SK-N-SH (cell line): ENCODE measurements at regions not wholly inside any gene's neighbourhood (a gene's known extent, or its start where the extent isn't known, plus 50 kb on each side); places are given as distances from the start of the nearest gene placed in this dataset.

Experiments
- CTCF ChIA-PET: fragments of 300-600, 350-600 bp; formaldehyde crosslinking; extraction: SDS; loops from one replicate; lab custom pipeline; 2021; lab: Yijun Ruan, JAX
- POLR2A ChIA-PET: fragments of 350-600 bp; sonication (Branson Sonifier 250); formaldehyde crosslinking; extraction: SDS; loops from one replicate; lab custom pipeline; 2020; ENCODE audit warnings: antibody characterized with exemption, inconsistent platforms; lab: Yijun Ruan, JAX
- DNase-seq: peaks from one replicate; pipeline ENCODE4 v3.0.0; 2012
- H2AFZ ChIP-seq: fragments of 200-600 bp; sonication (generic); 2 replicates; pipeline ENCODE4 v1.8.1; 2016; ENCODE audit warnings: antibody characterized with exemption, mild to moderate bottlenecking, low read depth
- H3F3A ChIP-seq: fragments of 200-600 bp; sonication (generic); replicated peaks from 2 replicates; pipeline ENCODE3; 2016; ENCODE audit warnings: antibody characterized with exemption, mild to moderate bottlenecking; ENCODE audit not compliant: insufficient read depth
- H3K27ac ChIP-seq, 2 experiments: fragments of 200-500 bp in 1 of 2; fragments of 200-600 bp in 1 of 2; sonication (Bioruptor generic) in 1 of 2; sonication (generic), shearing (Covaris generic) in 1 of 2; 2 replicates each; pipeline versions ENCODE4 v1.5.1 to v1.6.1; 2014 to 2016; ENCODE audit warnings: low read depth in 2 of 2, inconsistent platforms in 1 of 2, low read length in 1 of 2, mild to moderate bottlenecking in 1 of 2, mixed read lengths in 1 of 2
- H3K27me3 ChIP-seq: fragments of 200-600 bp; sonication (generic), shearing (Covaris generic); 2 replicates; pipeline ENCODE4 v1.6.1; 2016; ENCODE audit warnings: mixed run types; ENCODE audit not compliant: insufficient read depth
- H3K36me3 ChIP-seq, 2 experiments: fragments of 200-500 bp in 1 of 2; fragments of 200-600 bp in 1 of 2; sonication (Bioruptor generic) in 1 of 2; sonication (generic) in 1 of 2; replicated peaks in 1 of 2; 2 replicates each; pipeline versions ENCODE3 to v1.5.1; 2014 to 2016; ENCODE audit warnings: low read length in 1 of 2, mild to moderate bottlenecking in 1 of 2; ENCODE audit not compliant: insufficient read depth in 2 of 2, control insufficient read depth in 1 of 2
- H3K4me1 ChIP-seq, 2 experiments: fragments of 200-500 bp in 1 of 2; fragments of 200-600 bp in 1 of 2; sonication (Bioruptor generic) in 1 of 2; sonication (generic), shearing (Covaris generic) in 1 of 2; 2 replicates each; pipeline versions ENCODE4 v1.5.1 to v1.6.1; 2014 to 2016; ENCODE audit warnings: low read depth in 1 of 2, low read length in 1 of 2, mixed run types in 1 of 2; ENCODE audit not compliant: insufficient read depth in 2 of 2, control insufficient read depth in 1 of 2
- H3K4me2 ChIP-seq: fragments of 200-600 bp; sonication (generic), shearing (Covaris generic); 2 replicates; pipeline ENCODE4 v1.6.1; 2017; ENCODE audit warnings: mixed run types
- H3K4me3 ChIP-seq, 2 experiments: fragments of 200-500 bp in 1 of 2; fragments of 200-600 bp in 1 of 2; sonication (Bioruptor generic) in 1 of 2; sonication (generic), shearing (Covaris generic) in 1 of 2; 2 replicates each; pipeline versions ENCODE4 v1.5.1 to v1.8.1; 2014 to 2016; ENCODE audit warnings: low read depth in 2 of 2, inconsistent platforms in 1 of 2, low read length in 1 of 2, mild to moderate bottlenecking in 1 of 2, mixed read lengths in 1 of 2, moderate library complexity in 1 of 2
- H3K79me2 ChIP-seq: fragments of 200-600 bp; sonication (generic); 2 replicates; pipeline ENCODE4 v1.8.1; 2017; ENCODE audit warnings: mild to moderate bottlenecking; ENCODE audit not compliant: insufficient read depth
- H3K9ac ChIP-seq: fragments of 200-600 bp; sonication (generic); 2 replicates; pipeline ENCODE4 v1.6.1; 2017; ENCODE audit warnings: mixed run types
- H3K9me2 ChIP-seq: fragments of 200-600 bp; sonication (generic); 2 replicates; pipeline ENCODE4 v1.6.1; 2017; ENCODE audit warnings: mixed run types
- H3K9me3 ChIP-seq: fragments of 200-600 bp; sonication (generic); 2 replicates; pipeline ENCODE4 v1.6.1; 2017; ENCODE audit warnings: mixed run types, mild to moderate bottlenecking, moderate library complexity
- H4K20me1 ChIP-seq: fragments of 200-600 bp; sonication (generic); 2 replicates; pipeline ENCODE4 v1.6.1; 2017; ENCODE audit warnings: mild to moderate bottlenecking, mixed run types; ENCODE audit not compliant: insufficient read depth
- CHD2 ChIP-seq: fragments of 150-350 bp; IDR thresholded peaks from 2 replicates; pipeline ENCODE4 v1.6.1; 2018; ENCODE audit warnings: low read length; ENCODE audit not compliant: partially characterized antibody
- CTCF ChIP-seq: fragments of 200-600 bp; sonication (generic); IDR thresholded peaks from 2 replicates; pipeline ENCODE4 v1.6.1; 2017; ENCODE audit warnings: antibody characterized with exemption, mild to moderate bottlenecking, moderate library complexity
- ELF1 ChIP-seq: IDR thresholded peaks from 2 replicates; pipeline ENCODE4 v1.4.0; 2012
- EP300 ChIP-seq, 2 experiments: IDR thresholded peaks; 2 replicates each; pipeline versions ENCODE4 v1.4.0 to v1.6.1; 2012; ENCODE audit warnings: borderline replicate concordance in 1 of 2, low read depth in 1 of 2, low read length in 1 of 2
- FOXM1 ChIP-seq: IDR thresholded peaks from 2 replicates; pipeline ENCODE4 v1.4.0; 2012; ENCODE audit warnings: low read depth, mild to moderate bottlenecking
- JUND ChIP-seq: IDR thresholded peaks from 2 replicates; pipeline ENCODE4 v1.4.0; 2012
- MAX ChIP-seq: IDR thresholded peaks from 2 replicates; pipeline ENCODE4 v1.4.0; 2012; ENCODE audit warnings: low read depth
- MXI1 ChIP-seq: IDR thresholded peaks from 2 replicates; pipeline ENCODE4 v1.6.1; 2012; ENCODE audit warnings: mild to moderate bottlenecking, low read depth, low read length, improper control_type of control experiment
- NFIC ChIP-seq: IDR thresholded peaks from 2 replicates; pipeline ENCODE4 v1.4.0; 2012; ENCODE audit warnings: borderline replicate concordance
- NRF1 ChIP-seq: IDR thresholded peaks from 2 replicates; pipeline ENCODE4 v1.6.1; 2012; ENCODE audit warnings: low read depth, mild to moderate bottlenecking, low read length
- POLR2AphosphoS5 ChIP-seq: IDR thresholded peaks from 2 replicates; pipeline ENCODE4 v1.6.1; 2012; ENCODE audit warnings: low read depth, low read length
- RAD21 ChIP-seq: IDR thresholded peaks from 2 replicates; pipeline ENCODE4 v1.6.1; 2012; ENCODE audit warnings: mild to moderate bottlenecking, low read length
- RCOR1 ChIP-seq: fragments of 150-350 bp; IDR thresholded peaks from 2 replicates; pipeline ENCODE4 v1.6.1; 2017; ENCODE audit warnings: antibody characterized with exemption, low read length
- RXRA ChIP-seq: IDR thresholded peaks from 2 replicates; pipeline ENCODE4 v1.4.0; 2012; ENCODE audit warnings: low read depth, mild to moderate bottlenecking, borderline replicate concordance
- SIN3A ChIP-seq: IDR thresholded peaks from 2 replicates; pipeline ENCODE4 v1.6.1; 2012; ENCODE audit warnings: low read depth, mild to moderate bottlenecking, low read length, moderate library complexity, borderline replicate concordance
- SMC3 ChIP-seq: IDR thresholded peaks from 2 replicates; pipeline ENCODE4 v1.6.1; 2012; ENCODE audit warnings: low read depth, low read length, improper control_type of control experiment
- TAF1 ChIP-seq: IDR thresholded peaks from 2 replicates; pipeline ENCODE4 v1.6.1; 2012; ENCODE audit warnings: low read depth, mild to moderate bottlenecking, low read length, moderate library complexity, borderline replicate concordance
- TEAD4 ChIP-seq: IDR thresholded peaks from 2 replicates; pipeline ENCODE4 v1.4.0; 2012; ENCODE audit warnings: mild to moderate bottlenecking, borderline replicate concordance; ENCODE audit not compliant: insufficient read depth
- YY1 ChIP-seq: IDR thresholded peaks from 2 replicates; pipeline ENCODE4 v1.4.0; 2012; ENCODE audit warnings: low read depth, mild to moderate bottlenecking
- ZBTB33 ChIP-seq: IDR thresholded peaks from 2 replicates; pipeline ENCODE4 v1.4.0; 2012; ENCODE audit warnings: low read depth, borderline replicate concordance
- WGBS: methylation state at CpG from one replicate; pipeline ENCODE4 v1.1.6; 2017; ENCODE audit warnings: low lambda C conversion rate; 5-methylcytosine and 5-hydroxymethylcytosine counted together

GRCh38 chr6:141269684-141270083 lies 863.0 kb upstream of the GJE1 start:
- H3K27ac ChIP-seq: no peak overlapping the region
- H3K4me1 ChIP-seq: no peaks in the 10 kb centered on the region
- no peaks in the 10 kb centered on the region for H3F3A ChIP-seq
- H3K4me3 ChIP-seq: no peak overlapping the region
- no peaks in the 10 kb centered on the region for H3K9me2 ChIP-seq
- H3K27me3 ChIP-seq: no peaks in the 10 kb centered on the region; the same call in 1 of the 2 replicates
- ChIA-PET CTCF (no interaction called here), POLR2A (no interaction called here)
- H3K4me2 ChIP-seq: no peak overlapping the region
- H4K20me1 ChIP-seq: no peaks in the 10 kb centered on the region
- H2AFZ ChIP-seq: no peak overlapping the region
- no peak overlapping the region for H3K9ac ChIP-seq
- no peaks in the 10 kb centered on the region for H3K79me2 ChIP-seq
- no peak for DNase-seq
- no peak for TF ChIP-seq RAD21
- no peak for TF ChIP-seq ELF1
- no peak for TF ChIP-seq MXI1
- TF ChIP-seq FOXM1: no peak
- TF ChIP-seq YY1: no peak
- TF ChIP-seq JUND: no peak
- TF ChIP-seq TEAD4: no peak
- no peak for TF ChIP-seq EP300 (IDR thresholded peaks at IDR 0.05; ENCODE audit: borderline replicate concordance in 1 of 2, low read depth in 1 of 2, low read length in 1 of 2)
- no peak for TF ChIP-seq NFIC
- TF ChIP-seq RCOR1: no peak
- no peak for TF ChIP-seq MAX
- TF ChIP-seq SIN3A: no peak
- no peak for TF ChIP-seq SMC3
- no peak for TF ChIP-seq NRF1
- no peak for TF ChIP-seq ZBTB33
- TF ChIP-seq RXRA: no peak
- TF ChIP-seq POLR2AphosphoS5: no peak
- H3K36me3 ChIP-seq: no peaks in the 10 kb centered on the region
- no peaks in the 10 kb centered on the region; the same call in 1 of the 2 replicates for H3K9me3 ChIP-seq

GRCh38 chr6:141267420-141267819 lies 865.3 kb upstream of the GJE1 start:
- POLR2A ChIA-PET: no interaction called here
- Histone ChIP-seq H4K20me1 (no peaks in the 10 kb centered on the region), H3K79me2 (no peaks in the 10 kb centered on the region), H3K27ac (peak overlapping the region in 1 of 2 experiments; percentile 78; a peak in 1 of 4 replicates), H3K4me2 (no peak overlapping the region), H3K4me3 (no peak overlapping the region), H3K4me1 (no peaks in the 10 kb centered on the region), H3F3A (no peaks in the 10 kb centered on the region), H3K9me2 (no peaks in the 10 kb centered on the region), H3K9me3 (no peaks in the 10 kb centered on the region; the same call in 1 of the 2 replicates), H3K27me3 (no peaks in the 10 kb centered on the region; the same call in 1 of the 2 replicates), H3K36me3 (no peaks in the 10 kb centered on the region), H2AFZ (peak overlapping the region; percentile 56; the same call in 1 of the 2 replicates), H3K9ac (no peak overlapping the region)
- DNase-seq: no peak
- WGBS: 20% methylated on average over 4 of the region's 6 CpGs
- TF ChIP-seq EP300 (IDR thresholded peaks at IDR 0.05; ENCODE audit: borderline replicate concordance in 1 of 2, low read depth in 1 of 2, low read length in 1 of 2) (no peak), TAF1 (no peak), ZBTB33 (no peak), NFIC (no peak), SMC3 (no peak), CHD2 (no peak), CTCF (no peak)
- CTCF ChIA-PET: no interaction called here
